ENCODE measurements at regions not wholly inside any gene's neighbourhood (a gene's known extent, or its start where the extent isn't known, plus 50 kb on each side); places are given as distances from the start of the nearest gene placed in this dataset.
A peak's percentile ranks its signal among the peaks of the same experiment; 100 is the strongest.

DNA sequence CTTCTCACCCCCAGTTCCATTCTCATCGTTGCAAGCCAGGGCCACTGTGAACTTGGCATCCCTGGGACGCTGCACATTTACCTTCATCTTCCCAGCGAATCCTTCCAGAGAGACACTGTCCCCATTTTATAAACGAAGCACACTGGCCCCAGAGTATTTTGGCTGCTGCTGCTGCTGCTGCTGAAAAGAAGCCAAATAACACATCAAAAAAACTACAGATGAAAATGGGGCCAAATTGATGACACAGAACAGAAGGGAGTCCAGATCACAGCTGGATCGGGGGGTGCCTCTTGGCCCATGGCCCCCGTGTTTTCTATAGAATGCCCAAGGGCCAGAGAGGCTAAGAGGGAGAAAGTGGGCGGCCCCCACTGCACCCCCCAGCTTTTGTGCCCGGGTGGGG lies 221.0 kb upstream of the IGF1R start:
- DNase-seq: no peak

DNA sequence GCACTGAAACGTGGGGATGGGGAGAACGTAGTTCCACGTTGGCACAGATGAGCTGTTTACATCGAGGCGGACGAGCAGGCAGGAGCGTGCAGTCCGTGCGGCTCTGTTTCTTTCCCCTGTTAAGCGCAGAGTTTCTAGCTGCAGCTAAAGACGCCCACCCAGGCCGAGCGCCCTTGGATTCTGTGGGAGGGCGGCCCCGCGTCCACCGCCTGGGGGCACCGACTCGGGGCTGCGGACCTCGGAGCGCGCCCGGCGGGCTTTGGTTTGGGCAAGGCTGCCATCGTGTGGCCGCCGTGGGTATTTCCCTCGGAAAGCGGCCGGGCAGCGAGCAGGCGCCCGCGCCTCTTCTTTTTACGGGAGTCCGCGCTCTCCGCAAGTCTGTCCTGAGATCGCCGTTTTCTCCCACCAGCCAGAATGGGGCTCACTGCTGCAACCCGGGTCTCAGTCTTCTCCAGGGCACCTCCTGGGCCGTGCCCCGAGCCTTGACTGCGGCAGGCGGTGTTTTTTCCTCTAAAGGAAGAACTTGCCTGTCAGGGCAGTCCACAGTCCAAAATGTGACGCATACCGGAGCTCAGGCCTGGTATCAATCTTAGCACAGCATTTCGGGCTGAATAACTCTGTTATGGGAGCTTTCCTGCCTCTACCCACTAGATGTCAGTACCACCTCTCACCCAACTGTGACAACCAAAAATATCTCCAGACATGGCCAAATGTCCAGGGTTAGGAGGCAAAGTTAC lies 219.9 kb upstream of the IGF1R start:
- no peak for DNase-seq

DNA sequence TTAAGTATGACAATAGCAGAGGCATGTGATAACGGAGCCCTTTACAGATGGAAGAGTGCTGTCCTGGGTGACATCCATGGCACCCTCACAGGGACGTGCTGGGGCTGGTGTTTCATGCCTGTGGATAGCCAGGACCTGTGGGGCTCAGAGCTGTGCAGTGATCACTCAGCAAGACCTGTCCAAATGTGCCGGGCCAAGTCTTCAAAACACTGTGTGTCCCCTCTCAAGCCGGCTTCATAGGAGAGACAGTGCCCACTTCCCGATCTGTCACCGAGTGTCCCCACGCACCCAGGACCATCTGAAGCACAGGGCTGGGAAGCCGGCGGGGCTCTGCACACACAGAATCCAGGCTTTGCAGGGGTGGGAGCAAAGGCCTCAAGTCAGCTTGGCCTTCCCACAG lies 217.2 kb upstream of the IGF1R start:
- no peak for DNase-seq

DNA sequence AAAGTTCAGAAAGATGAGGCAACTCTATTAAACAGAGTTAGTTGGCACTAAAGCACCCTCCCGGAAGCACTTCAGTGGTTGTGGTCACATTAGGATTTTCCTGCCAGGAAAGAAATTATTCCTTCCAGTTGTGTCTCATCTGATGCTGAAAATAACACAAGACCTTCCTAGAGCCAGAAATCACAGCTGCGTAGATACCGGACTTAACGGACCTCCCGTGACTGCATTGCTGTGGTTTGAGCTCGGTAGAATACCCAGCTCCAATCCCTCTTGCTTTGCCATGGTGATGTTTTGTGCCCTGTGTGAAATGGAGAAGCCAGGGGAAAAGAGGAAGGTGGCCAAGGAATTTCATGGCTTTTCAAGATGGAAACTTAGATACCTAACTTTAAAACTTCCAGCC lies 215.0 kb upstream of the IGF1R start:
- no peak for DNase-seq

DNA sequence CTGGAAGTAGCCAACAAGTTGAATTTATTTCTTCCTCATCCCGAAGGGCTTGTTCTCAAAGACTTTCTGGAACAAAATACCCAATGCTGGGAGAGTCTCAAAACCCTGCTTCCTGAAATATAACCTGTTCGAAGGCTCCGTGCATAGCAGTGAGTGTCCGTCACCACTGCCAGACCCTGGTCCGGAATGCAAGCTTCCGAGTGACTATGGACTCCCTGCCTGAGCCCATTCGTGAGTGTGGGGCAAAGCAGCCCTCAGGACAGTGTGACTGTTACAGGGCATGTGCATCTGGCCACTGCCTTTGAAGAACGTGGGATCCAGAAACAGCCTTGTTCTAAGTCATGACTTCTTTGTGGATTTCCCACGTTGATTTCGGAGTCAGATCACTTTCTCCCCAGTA lies 214.5 kb upstream of the IGF1R start:
- no peak for DNase-seq

DNA sequence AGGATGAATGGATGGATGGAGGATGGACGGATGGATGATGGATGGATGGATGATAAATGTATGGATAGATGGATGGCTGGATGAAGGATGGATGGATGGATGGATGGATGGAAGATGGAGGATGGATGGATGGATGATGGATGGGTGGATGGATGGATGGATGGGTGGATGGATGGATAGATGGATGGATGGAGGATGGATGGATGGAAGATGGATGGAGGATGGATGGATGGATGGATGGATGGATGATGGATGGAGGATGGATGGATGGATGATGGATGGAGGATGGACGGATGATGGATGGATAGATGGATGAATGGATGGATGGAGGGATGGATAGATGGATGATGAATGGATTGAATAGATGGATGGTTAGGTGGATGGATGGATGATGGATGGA lies 210.6 kb upstream of the IGF1R start:
- no peak for DNase-seq

DNA sequence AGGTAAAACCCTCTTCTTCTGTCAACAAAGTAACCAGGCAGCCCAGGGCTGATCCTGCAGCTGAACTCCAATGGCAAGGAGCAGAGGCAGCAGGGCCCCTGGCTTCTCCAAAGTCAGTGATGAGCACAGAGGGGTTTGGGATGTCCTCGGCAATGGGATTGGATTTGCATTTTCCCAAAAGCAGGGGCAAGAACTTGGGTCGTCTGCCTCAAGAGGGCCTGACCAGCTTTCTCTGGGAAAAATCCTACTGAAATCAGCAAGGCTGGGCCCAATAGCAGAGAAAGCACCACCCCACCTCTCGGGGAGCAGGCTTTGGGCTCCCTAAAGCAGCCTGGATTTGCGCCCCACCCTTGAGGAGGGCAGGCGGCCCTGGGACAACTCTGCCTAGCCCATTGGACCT lies 210.0 kb upstream of the IGF1R start:
- no peak for DNase-seq

DNA sequence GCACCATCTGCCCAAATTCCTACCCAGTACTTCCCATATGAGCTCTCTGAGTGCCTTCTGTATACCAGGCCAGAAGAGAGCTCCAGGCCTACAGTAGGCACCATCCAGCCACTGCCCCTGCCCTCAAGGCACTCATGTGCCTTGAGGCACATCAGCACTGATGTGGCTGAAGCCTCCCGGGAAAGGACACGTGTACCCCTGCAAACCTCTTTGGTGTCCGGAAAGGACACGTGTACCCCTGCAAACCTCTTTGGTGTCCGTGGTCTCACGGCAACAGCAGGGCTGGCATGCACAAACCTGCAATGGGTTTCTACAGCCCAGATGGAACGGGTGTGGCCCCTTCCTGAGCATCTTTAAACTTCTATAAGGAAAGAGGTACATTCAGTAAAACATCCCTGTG lies 209.4 kb upstream of the IGF1R start:
- no peak for DNase-seq

DNA sequence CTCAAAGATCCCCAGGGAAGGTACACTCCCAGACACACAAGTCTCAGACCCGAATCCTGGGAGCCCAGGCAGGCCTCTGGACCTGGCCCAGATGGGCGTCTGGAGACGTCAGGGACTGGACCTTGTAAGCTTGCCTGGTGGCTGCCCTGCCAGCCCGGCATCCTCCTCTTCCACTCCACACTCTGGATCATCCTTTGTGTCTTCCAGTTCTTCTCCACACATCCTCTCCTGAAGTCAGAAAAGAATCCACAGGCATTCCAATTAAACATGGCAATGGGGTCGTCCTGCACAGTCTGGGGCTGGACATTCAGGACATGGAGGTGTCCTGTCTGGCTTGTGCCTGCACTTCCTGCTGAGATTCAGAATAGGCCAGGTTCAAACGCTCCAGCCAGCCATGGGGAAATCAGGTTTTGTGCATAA lies 208.8 kb upstream of the IGF1R start:
- DNase-seq: no peak

DNA sequence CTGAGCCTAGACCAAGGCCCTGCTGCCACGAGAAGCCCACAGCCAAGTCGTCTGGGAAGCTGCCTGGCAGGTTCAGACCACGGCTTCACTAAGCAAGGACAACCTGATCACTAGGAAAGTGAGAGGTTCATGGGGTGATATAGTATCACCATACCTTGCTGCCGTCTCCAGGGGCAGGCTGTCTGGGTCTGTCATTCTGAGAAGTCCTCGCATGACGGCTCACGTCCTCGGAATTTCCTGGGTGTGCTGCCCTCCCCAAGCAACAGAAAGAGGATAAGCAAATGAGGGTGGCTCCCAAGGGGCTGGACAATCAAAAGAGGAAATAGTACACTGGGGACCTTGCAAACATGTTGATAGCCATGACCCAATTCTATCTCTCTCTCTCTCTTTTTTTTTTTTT lies 207.4 kb upstream of the IGF1R start:
- DNase-seq: no peak

DNA sequence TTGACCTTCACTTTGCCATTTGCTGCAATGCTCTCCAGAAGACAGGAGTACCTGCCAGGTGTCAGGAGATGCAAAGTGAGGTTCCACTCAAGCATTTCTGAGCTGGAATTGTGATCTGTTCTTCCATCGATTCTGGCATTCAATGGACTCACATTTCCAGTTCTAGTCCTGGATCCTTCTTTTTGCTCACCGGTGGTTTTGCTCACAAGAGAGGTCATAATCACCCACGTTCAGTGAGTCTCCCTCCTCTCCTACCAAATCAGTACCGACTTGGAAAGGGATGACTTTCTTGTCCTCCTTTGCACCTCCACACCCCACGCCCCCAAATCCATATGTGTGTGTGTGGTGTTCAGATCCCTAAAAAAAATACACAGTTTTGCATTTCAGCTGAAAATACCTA lies 206.7 kb upstream of the IGF1R start:
- DNase-seq: no peak

DNA sequence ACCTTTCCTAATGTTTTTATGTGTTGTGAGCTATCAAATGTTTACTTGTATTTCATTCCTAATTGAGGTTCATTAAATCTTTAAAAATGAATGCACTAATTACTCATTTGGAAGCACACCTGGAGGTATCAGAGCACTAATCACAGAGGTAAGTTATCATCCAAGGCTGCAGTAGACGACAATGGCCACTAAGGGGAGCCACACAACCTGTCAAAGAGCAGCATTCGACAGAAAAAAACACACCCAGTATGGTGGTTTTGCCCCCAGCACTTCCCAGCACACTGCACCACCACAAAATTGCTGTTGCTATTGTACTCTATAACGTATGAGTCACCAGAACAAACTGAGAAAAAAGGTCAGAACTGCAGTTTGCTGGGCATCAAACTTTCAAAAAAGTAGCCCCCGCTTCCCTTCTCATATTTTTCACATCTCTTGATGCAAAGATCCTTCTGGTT lies 205.9 kb upstream of the IGF1R start:
- DNase-seq: peak; percentile 23

DNA sequence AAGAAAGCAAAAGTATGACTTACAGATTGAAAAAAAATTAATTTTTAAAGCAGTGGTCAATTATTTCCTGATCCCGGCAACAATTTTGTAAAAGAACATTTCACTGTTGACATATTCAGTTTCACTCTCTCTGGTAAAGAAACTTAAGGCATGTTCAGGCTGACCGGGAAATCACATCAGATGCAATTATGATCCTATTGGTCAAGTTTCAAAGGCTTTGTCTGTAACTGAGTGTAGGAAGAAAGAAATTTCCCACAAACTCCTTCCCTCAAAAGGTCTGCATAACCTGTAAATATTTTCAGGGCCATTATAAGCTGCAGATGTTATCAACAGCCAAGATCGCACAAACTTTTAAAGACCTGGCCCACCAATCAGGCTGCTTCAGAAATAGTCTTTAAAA lies 205.4 kb upstream of the IGF1R start:
- DNase-seq: no peak

DNA sequence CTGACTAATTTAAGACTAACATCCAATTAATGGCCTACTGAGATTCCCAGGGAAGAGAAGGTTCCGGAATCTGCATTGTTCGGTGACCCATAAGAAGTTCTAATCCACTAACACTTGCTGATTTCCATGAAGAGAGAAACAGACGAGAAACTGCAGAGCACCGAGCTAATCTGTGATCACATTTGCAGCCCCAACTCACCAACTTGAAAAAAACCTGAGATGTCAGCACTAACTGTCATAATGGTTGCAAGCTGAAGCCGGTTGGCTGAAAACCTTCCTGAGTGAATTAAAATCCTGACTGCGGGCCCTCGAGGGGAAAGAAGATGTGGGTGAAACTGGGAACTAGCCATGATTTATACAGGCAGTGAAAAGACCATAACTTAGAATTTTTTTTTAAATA lies 204.8 kb upstream of the IGF1R start:
- DNase-seq: no peak

DNA sequence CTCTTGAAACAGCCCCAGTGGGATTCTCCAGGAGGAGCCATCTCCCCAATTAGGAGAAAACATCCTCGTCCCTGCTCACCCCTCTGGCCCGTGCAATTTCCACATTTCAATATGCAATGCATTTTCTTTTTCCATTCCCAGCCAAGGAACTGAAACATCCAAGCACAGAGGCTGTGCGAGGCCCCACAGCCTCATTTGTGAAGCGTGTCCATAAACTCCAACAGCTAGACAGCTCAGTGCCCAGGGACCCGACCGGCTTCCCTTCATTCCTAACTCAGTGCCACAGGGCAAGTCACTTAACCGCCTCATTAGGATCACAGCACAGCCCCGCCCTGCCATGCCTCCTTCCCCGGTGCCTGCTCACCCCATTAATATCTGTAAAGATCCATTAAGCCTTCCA lies 204.2 kb upstream of the IGF1R start:
- no peak for DNase-seq

DNA sequence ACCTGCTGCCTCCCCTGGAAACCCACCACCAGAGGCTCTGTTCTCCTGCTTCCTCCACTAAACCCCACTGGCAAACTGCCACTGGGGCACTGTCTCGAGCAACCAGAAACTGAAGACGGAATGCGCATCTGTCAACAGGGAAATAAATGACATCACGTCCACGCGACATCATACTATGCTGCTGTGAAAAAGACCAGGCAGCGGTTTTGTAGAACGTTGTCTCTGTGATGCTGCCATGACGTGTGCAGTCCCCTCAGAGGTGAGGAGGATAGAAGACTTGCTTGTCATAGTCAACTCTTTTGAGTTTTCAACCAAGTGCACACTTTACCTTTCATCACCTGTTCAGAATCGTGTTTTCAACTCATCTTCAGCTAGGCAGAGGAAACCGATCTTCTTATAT lies 203.0 kb upstream of the IGF1R start:
- no peak for DNase-seq

DNA sequence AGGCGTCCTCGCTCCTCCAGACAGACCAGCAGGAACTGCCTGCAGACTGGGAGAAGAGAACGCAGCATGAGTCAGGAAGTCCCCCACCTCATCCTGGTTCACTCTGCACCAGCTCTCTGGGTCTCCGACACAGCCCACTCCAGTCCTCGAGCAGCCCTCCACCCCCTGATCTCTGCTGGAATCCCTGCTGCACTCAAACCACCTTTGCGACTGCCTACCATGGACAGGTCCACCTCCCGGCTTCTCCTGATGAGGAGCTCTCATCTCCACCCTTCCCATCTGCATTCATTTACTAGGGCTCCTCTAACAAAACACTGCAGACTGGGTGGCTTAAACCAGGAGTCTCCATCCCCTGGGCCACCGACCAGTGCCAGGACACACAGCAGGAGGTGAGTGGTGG lies 202.3 kb upstream of the IGF1R start:
- DNase-seq: no peak

DNA sequence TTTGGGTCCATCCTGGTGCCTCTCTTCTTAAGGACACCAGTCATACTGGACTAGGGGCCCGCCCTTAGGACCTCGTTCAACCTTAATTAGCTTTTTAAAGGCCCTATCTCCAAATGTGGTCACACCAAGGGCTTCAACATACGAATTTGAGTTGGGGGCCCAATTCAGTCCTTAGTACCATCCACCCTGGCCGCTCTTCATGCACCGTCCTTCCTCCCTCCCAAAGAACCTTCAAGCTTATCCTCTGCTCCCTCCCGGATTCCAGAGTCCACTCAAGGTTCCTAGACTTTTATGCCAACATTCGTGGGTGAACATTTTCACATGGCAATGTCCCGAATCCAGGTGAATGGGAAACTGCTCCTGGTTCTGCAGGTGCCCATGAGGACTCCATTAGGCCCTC lies 201.3 kb upstream of the IGF1R start:
- DNase-seq: no peak

DNA sequence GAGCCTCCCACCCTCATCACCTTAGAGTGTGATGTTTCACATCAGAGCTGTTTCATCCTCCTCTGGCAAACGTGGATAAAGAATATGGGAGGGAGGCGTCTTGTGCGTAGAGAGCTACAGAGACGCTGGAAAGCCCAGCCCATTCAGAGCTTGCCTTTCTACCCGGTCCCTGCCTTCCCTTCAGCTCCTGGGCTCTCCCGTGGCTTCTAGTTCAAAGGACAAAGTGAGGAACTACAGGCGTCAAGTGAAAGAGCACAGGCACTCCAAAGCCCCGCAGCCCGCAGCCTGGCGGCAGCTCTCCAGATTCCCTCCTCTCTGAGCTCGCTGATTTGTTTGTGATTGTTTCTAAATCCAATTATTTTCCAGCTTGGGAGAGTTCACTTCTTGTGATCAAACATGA lies 197.1 kb upstream of the IGF1R start:
- DNase-seq: no peak

DNA sequence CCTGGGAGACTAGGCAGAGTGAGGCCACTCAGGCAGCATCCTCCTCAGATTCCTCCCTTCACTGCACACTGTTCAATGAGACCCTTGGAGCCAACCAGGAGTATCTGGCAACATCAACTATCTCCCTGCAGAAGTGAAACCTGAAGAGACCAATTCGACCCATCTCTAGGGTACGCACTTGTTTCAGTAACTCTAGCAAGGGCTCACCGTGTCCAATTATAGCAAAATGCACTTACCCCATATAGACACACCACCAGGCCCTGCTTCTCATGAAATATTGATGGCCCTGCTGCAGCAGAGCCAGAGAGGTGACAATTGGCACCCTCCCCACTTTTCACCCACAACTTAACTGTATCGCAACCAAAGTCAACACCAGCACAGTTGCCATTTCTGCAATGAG lies 196.1 kb upstream of the IGF1R start:
- no peak for DNase-seq

DNA sequence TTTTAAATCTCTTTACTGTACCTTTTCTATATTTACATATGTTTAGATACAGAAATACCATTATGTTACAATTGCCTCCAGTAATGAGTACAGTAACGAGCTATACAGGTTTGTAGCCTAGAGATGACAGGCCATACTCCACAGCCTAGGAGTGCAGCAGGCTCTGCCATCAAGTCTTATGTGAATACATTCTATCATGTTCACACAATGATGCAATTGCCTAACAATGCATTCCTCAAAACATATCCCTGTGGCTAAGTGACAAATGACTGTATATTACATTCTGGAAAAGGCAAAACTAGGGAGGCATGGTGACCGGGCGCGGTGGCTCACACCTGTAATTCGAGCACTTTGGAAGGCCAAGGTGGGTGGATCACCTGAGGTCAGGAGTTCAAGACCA lies 192.4 kb upstream of the IGF1R start:
- no peak for DNase-seq

DNA sequence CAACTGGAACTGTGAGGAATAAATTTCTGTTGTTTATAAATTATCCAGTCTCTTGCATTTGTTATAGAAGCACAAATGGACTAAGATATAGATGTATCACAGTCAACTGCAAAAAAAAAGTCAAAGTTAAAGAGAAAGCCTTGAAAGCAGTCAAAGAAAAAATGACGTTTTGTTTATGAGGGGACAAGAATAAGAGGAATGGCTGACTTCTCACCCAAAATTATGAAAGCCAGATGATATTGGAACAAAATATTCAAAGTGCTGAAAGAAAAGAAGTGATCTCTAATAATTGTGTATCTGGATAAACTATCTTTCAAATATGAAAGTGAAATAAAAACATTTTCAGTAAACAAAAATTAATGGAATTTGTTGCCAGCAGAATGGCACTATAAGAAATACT lies 171.8 kb upstream of the IGF1R start:
- no peak for DNase-seq

DNA sequence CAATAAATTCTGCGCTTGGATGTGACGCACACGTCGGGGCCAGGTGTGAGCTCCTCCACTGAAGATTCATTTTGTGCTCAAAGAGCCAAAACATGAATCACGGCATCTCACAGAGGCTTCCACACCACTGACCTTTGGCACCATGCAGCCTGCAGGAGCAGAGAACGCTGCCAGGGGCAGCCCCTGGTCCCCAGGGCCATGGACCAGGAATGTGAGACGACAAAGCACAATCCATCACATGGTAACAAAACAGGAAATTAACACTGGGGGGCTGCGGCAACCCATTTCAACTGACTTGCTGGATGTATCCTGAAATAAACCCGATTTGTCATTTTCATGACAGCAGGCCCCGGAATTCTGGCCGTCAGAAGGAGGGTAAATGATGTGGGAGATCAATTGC lies 167.5 kb upstream of the IGF1R start:
- DNase-seq: no peak

DNA sequence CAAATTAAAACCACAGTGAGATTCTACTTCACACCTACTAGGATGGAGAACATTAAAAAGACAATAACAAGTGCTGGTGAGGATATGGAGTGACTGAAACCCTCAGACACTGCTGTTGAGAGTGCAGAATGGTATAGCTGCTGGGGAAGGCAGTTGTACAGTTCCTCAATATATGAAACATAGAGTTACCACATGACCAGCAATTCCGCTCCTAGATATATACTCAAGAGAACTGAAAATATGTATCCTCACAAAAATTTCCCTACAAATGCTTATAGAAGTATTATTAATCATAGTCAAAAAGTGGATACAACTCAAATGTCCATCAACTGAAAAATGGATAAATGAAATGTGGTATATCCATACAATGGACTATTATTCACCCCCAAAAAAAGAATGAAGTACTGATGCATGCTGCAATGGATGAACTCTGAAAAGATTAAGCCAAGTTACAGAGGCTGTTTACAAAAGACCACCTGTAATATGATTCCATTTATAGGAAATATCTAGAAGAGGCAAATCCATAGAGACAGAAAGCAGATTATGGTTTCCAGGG lies 164.7 kb upstream of the IGF1R start:
- no peak for DNase-seq

DNA sequence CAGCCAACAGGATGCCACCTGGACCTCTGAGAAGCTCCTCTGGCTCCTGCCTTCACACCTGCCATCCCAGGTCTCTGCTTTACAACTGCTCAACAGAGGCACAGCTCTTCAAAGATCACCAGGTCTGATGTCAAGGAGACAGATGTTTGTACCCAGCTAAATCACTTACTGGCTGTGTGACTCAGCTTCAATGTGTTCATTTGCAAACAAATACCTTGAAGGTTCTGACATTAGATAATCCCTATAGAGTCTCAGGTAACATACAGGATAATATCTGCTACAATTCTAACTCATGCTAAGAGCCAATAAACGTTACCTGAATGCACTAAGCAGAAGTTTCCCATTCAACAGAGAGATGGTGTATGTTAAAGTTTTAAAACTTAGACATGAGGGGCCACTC lies 163.4 kb upstream of the IGF1R start:
- DNase-seq: no peak

All from NCI-H2029 (cell line).